H1 (cell line): ENCODE measurements at regions not wholly inside any gene's neighbourhood (a gene's known extent, or its start where the extent isn't known, plus 50 kb on each side); places are given as distances from the start of the nearest gene placed in this dataset.

Source experiments
- EP300 ChIP-seq, 2 experiments: IDR thresholded peaks; 1 replicate in 1 of 2; 2 replicates in 1 of 2; pipeline ENCODE4 v1.6.1; 2011 to 2012; ENCODE audit warnings: low read depth in 2 of 2, low read length in 2 of 2, mild to moderate bottlenecking in 2 of 2, borderline replicate concordance in 1 of 2, inconsistent platforms in 1 of 2, moderate library complexity in 1 of 2
- EZH2 ChIP-seq: fragments of 200-600 bp; sonication (generic); IDR thresholded peaks from 2 replicates; pipeline ENCODE4 v1.7.1; 2012; ENCODE audit warnings: low read depth, mild to moderate bottlenecking, moderate library complexity, low read length, inconsistent platforms; ENCODE audit not compliant: severe bottlenecking
- JUND ChIP-seq: IDR thresholded peaks from 2 replicates; pipeline ENCODE4 v1.6.1; 2011; ENCODE audit warnings: mild to moderate bottlenecking, improper control_type of control experiment, low read length
- KDM1A ChIP-seq: fragments of 200-600, 300-600 bp; sonication (generic); IDR thresholded peaks from 2 replicates; pipeline ENCODE4 v1.7.1; 2016; ENCODE audit warnings: mild to moderate bottlenecking, low read length, borderline replicate concordance
- POLR2A ChIP-seq, 2 experiments: IDR thresholded peaks; 1 replicate in 1 of 2; 2 replicates in 1 of 2; pipeline ENCODE4 v1.6.1; 2011; ENCODE audit warnings: low read depth in 2 of 2, low read length in 2 of 2, mild to moderate bottlenecking in 2 of 2; ENCODE audit errors: control extremely low read depth in 1 of 2
- POLR2AphosphoS5 ChIP-seq: IDR thresholded peaks from 2 replicates; pipeline ENCODE4 v1.6.1; 2011; ENCODE audit warnings: low read depth, low read length
- RAD21 ChIP-seq, 2 experiments: IDR thresholded peaks in 1 of 2; conservative IDR thresholded peaks in 1 of 2; 2 replicates each; pipeline ENCODE4 v1.6.1; 2011; ENCODE audit warnings: low read depth in 2 of 2, low read length in 2 of 2, improper control_type of control experiment in 1 of 2, inconsistent platforms in 1 of 2, mild to moderate bottlenecking in 1 of 2, moderate library complexity in 1 of 2
- SP4 ChIP-seq: IDR thresholded peaks from 2 replicates; pipeline ENCODE4 v1.6.1; 2012; ENCODE audit warnings: low read length, inconsistent platforms
- SUZ12 ChIP-seq: fragments of 200-600 bp; sonication (generic); IDR thresholded peaks from 2 replicates; pipeline ENCODE4 v1.6.1; 2012; ENCODE audit warnings: mild to moderate bottlenecking, inconsistent platforms, low read length, moderate library complexity, mixed read lengths
- TAF1 ChIP-seq: IDR thresholded peaks from 2 replicates; pipeline ENCODE4 v1.6.1; 2011; ENCODE audit warnings: mild to moderate bottlenecking, low read depth, low read length
- TAF7 ChIP-seq: optimal IDR thresholded peaks from 2 replicates; pipeline ENCODE3; 2011; ENCODE audit warnings: low read depth, mild to moderate bottlenecking, inconsistent platforms, low read length, moderate library complexity, borderline replicate concordance
- TF ChIP-seq, protein P1 (sequence below), 3 experiments: IDR thresholded peaks; 1 replicate in 2 of 3; 2 replicates in 1 of 3; pipeline versions ENCODE4 v1.5.1 to v1.6.1; 2011; ENCODE audit warnings: low read length in 3 of 3, mild to moderate bottlenecking in 3 of 3, inconsistent platforms in 2 of 3, low read depth in 1 of 3, moderate library complexity in 1 of 3; ENCODE audit not compliant: insufficient read depth in 1 of 3; ENCODE audit errors: control extremely low read depth in 1 of 3

DNA sequence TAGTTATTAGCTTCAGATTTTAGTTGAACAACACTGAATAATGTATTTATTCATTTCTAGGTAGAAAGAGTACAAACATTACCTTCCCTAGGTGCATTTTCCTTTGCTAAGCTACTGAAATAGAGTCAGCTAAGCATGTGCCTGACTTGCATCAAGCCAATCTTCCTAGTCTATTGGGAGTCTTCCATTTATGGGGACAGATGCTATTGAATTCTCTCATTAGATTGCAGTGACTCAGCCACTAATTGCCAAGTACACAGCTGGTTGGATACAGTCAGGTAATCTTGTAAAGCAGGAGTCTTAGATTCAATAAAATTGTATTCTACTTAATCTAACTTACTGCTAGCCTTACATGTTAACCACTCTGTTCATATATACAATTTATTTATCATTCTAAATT lies 55.2 kb upstream of the RPS13 start:
- TF ChIP-seq, protein P1, sequence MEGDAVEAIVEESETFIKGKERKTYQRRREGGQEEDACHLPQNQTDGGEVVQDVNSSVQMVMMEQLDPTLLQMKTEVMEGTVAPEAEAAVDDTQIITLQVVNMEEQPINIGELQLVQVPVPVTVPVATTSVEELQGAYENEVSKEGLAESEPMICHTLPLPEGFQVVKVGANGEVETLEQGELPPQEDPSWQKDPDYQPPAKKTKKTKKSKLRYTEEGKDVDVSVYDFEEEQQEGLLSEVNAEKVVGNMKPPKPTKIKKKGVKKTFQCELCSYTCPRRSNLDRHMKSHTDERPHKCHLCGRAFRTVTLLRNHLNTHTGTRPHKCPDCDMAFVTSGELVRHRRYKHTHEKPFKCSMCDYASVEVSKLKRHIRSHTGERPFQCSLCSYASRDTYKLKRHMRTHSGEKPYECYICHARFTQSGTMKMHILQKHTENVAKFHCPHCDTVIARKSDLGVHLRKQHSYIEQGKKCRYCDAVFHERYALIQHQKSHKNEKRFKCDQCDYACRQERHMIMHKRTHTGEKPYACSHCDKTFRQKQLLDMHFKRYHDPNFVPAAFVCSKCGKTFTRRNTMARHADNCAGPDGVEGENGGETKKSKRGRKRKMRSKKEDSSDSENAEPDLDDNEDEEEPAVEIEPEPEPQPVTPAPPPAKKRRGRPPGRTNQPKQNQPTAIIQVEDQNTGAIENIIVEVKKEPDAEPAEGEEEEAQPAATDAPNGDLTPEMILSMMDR (IDR thresholded peaks at IDR 0.05; ENCODE audit: control extremely low read depth in 1 of 3, insufficient read depth in 1 of 3, low read depth in 1 of 3, low read length in 3 of 3): no peak
- no peak for TF ChIP-seq TAF7
- no peak for TF ChIP-seq POLR2A (IDR thresholded peaks at IDR 0.05; ENCODE audit: control extremely low read depth in 1 of 2, low read depth in 2 of 2, low read length in 2 of 2)
- TF ChIP-seq EP300 (IDR thresholded peaks at IDR 0.05; ENCODE audit: borderline replicate concordance in 1 of 2, low read depth in 2 of 2, low read length in 2 of 2): no peak
- no peak for TF ChIP-seq RAD21 (IDR thresholded peaks at IDR 0.05 in 1 of 2, conservative IDR thresholded peaks at IDR 0.05 in 1 of 2; ENCODE audit: low read depth in 2 of 2, low read length in 2 of 2)
- no peak for TF ChIP-seq KDM1A
- TF ChIP-seq JUND: no peak
- no peak for TF ChIP-seq EZH2
- TF ChIP-seq SUZ12: no peak
- no peak for TF ChIP-seq SP4
- no peak for TF ChIP-seq POLR2AphosphoS5
- no peak for TF ChIP-seq TAF1
